Stomach (tissue), 8 donors: ENCODE measurements at regions not wholly inside any gene's neighbourhood (a gene's known extent, or its start where the extent isn't known, plus 50 kb on each side); places are given as distances from the start of the nearest gene placed in this dataset.
"Not testable (repeated sequence)": the region's sequence is repeated elsewhere in the genome, so short reads cannot be mapped to it uniquely, and the experiment has no call there.

ENCODE experiments used
- DNase-seq, 2 donors: peaks; one replicate each; pipeline versions ENCODE4 v3.0.0 to v3.0.0-alpha.2; 2013 to 2019
- H3K27ac ChIP-seq, 5 donors: fragments of 200-600 bp in 4 of 5; sonication (generic) in 4 of 5; one replicate each; pipeline ENCODE4 v1.5.1; 2013 to 2019; ENCODE audit warnings: mild to moderate bottlenecking in 1 of 5, moderate library complexity in 1 of 5
- H3K27me3 ChIP-seq, 3 donors: fragments of 200-600 bp; sonication (generic); one replicate each; pipeline ENCODE4 v1.5.1; 2017 to 2019; ENCODE audit warnings: mixed run types in 1 of 3
- H3K36me3 ChIP-seq, 4 donors: fragments of 200-600 bp; sonication (generic); 1 replicate in 3 of 4; 2 replicates in 1 of 4; pipeline ENCODE4 v1.5.1; 2016 to 2019
- H3K4me1 ChIP-seq, 4 donors: fragments of 200-600 bp; sonication (generic); one replicate each; pipeline ENCODE4 v1.5.1; 2016 to 2019
- H3K4me3 ChIP-seq, 4 donors: fragments of 200-600 bp; sonication (generic) in 3 of 4; one replicate each; pipeline ENCODE4 v1.5.1; 2016 to 2019; ENCODE audit warnings: mild to moderate bottlenecking in 1 of 4
- H3K9me3 ChIP-seq, 4 donors: fragments of 200-600 bp; sonication (generic); one replicate each; pipeline ENCODE4 v1.5.1; 2016 to 2019
- EP300 ChIP-seq: sonication (generic); formaldehyde crosslinking; IDR thresholded peaks from one replicate; pipeline ENCODE4 v1.6.1; 2017; ENCODE audit warnings: antibody characterized with exemption
- POLR2A ChIP-seq, 4 donors: fragments of 450-650 bp; IDR thresholded peaks; one replicate each; pipeline ENCODE4 v1.6.1; 2016; ENCODE audit warnings: antibody characterized with exemption in 4 of 4, control low read depth in 2 of 4, mild to moderate bottlenecking in 1 of 4, moderate library complexity in 1 of 4
- POLR2AphosphoS5 ChIP-seq, 3 donors: sonication (generic); formaldehyde crosslinking; IDR thresholded peaks; one replicate each; pipeline ENCODE4 v1.6.1; 2016; ENCODE audit warnings: antibody characterized with exemption in 3 of 3
- WGBS, 5 donors: extraction: QIAGEN DNeasy Blood & Tissue Kit in 3 of 5; methylation state at CpG; one replicate each; pipeline versions ENCODE4 v1.1.5 to v1.1.7; 2013 to 2018; 5-methylcytosine and 5-hydroxymethylcytosine counted together
- intact Hi-C: fragments of 100-400 bp; cut with DNase I; formaldehyde crosslinking; loops from one replicate; pipeline ENCODE4 v1.15.1; 2023; ENCODE audit warnings: low total_unique reads
- TF ChIP-seq, protein P1 (sequence below), 7 experiments: fragments of 450-650 bp in 4 of 7; fragments of 200-600 bp in 3 of 7; sonication (generic) in 3 of 7; IDR thresholded peaks; one replicate each; pipeline ENCODE4 v1.5.1; 2016 to 2019; ENCODE audit warnings: antibody characterized with exemption in 7 of 7, control low read depth in 2 of 7, mild to moderate bottlenecking in 1 of 7
- donor health status: healthy with polysubstance abuse.
- donor health status: Bipolar disorder and iron deficiency.
- donor health status: healthy.

- Histone ChIP-seq H3K4me3 (no peak overlapping the region), H3K9me3 (no peaks in the 10 kb centered on the region), H3K27me3 (no peaks in the 10 kb centered on the region), H3K27ac (no peak overlapping the region), H3K4me1 (no peaks in the 10 kb centered on the region), H3K36me3 (no peaks in the 10 kb centered on the region)
- TF ChIP-seq POLR2A (IDR thresholded peaks at IDR 0.05) (no peak), EP300 (no peak), POLR2AphosphoS5 (IDR thresholded peaks at IDR 0.05) (no peak)
- TF ChIP-seq, protein P1, sequence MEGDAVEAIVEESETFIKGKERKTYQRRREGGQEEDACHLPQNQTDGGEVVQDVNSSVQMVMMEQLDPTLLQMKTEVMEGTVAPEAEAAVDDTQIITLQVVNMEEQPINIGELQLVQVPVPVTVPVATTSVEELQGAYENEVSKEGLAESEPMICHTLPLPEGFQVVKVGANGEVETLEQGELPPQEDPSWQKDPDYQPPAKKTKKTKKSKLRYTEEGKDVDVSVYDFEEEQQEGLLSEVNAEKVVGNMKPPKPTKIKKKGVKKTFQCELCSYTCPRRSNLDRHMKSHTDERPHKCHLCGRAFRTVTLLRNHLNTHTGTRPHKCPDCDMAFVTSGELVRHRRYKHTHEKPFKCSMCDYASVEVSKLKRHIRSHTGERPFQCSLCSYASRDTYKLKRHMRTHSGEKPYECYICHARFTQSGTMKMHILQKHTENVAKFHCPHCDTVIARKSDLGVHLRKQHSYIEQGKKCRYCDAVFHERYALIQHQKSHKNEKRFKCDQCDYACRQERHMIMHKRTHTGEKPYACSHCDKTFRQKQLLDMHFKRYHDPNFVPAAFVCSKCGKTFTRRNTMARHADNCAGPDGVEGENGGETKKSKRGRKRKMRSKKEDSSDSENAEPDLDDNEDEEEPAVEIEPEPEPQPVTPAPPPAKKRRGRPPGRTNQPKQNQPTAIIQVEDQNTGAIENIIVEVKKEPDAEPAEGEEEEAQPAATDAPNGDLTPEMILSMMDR (IDR thresholded peaks at IDR 0.05), result no peak
- intact Hi-C loops, result no loop called here
- DNase-seq, result peak in 1 of 2 donors; percentile 5
Measured at GRCh38 chr4:23022032-23022431, 329.3 kb downstream of the GBA3 start.

DNA sequence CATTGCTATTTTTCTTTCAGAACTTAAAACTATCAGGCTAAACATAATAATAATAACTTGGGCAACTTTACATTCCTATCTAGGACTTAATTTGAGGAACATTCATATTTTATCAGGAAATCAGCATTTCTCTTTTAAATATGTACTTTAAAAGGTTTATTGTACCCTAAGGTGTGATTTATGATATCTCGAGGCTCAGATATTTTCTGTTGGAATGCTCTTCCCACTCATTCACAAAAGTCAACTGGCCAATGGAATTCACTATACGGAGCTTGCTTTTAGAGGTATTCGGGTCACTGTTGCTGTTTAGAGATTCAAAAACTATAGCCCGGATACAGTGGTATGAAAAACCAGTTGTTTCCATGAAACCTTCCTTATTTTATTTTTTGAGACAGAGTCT is 328.3 kb downstream of the GBA3 start:
- intact Hi-C loops, result no loop called here
- 83 to 91% (median 88%) methylated on average over 4 of the region's 4 CpGs for WGBS, 5 donors
- TF ChIP-seq POLR2AphosphoS5 (IDR thresholded peaks at IDR 0.05) (no peak), EP300 (no peak), POLR2A (IDR thresholded peaks at IDR 0.05) (no peak)
- TF ChIP-seq, protein P1 (IDR thresholded peaks at IDR 0.05), result no peak
- H3K4me3 ChIP-seq, result no peak overlapping the region
- H3K27me3 ChIP-seq, result no peaks in the 10 kb centered on the region
- no peak for DNase-seq
- H3K36me3 ChIP-seq, result no peaks in the 10 kb centered on the region
- H3K27ac ChIP-seq, result no peak overlapping the region
- H3K4me1 ChIP-seq, result no peaks in the 10 kb centered on the region
- no peaks in the 10 kb centered on the region for H3K9me3 ChIP-seq

GRCh38 chr4:23020399-23020798 is 327.7 kb downstream of the GBA3 start:
- H3K4me3 ChIP-seq, H3K27ac ChIP-seq, H3K9me3 ChIP-seq, DNase-seq, H3K36me3 ChIP-seq, intact Hi-C loops, H3K4me1 ChIP-seq, H3K27me3 ChIP-seq: not testable (repeated sequence)
- WGBS, 5 donors, result 69 to 82% (median 73%) methylated on average over 4 of the region's 4 CpGs

DNA sequence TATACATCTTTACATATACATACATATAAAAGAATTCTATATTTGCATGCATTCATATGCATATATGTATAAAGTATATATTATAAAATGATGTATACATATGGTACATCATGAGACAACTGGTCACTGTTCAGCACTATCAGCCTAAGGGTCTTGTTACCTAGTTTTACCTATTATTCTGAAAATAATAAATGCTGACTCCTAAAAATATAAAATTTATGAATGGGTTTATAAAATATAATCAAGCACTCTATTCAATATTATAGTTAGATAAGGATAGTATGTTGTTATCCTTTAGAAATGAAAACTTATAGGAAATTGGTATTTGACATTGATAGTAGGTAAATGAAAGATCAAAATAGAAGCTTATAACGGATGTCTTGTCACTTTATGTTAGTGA is 324.2 kb downstream of the GBA3 start:
- TF ChIP-seq EP300 (no peak), POLR2A (IDR thresholded peaks at IDR 0.05) (no peak), POLR2AphosphoS5 (IDR thresholded peaks at IDR 0.05) (no peak)
- Histone ChIP-seq H3K4me1 (no peaks in the 10 kb centered on the region), H3K27me3 (no peaks in the 10 kb centered on the region), H3K9me3 (no peaks in the 10 kb centered on the region), H3K27ac (no peak overlapping the region), H3K4me3 (no peak overlapping the region), H3K36me3 (no peaks in the 10 kb centered on the region)
- intact Hi-C loops, result no loop called here
- WGBS, 5 donors, result 85 to 91% (median 89%) methylated on average over 1 of the region's 1 CpG
- DNase-seq, result no peak

DNA sequence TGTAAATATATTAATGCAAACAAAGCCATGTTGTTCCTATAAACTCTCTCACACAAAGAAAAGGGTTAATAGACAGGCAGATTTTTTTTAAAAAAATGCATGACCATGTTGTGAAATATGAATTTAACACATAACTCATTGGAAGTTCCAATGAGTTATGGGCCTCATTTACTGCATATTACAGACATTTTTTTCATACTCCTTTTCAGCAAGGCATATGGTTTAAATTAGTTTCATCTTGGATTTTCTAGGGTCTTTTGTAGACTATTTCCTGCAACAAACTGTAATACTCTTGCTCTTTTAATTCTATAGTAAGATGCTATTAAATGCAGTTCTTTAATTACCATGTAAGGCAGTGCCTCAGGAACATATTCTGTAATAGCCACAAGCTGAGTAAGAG is 323.1 kb downstream of the GBA3 start:
- H3K9me3 ChIP-seq, result no peaks in the 10 kb centered on the region
- no peak overlapping the region for H3K27ac ChIP-seq
- TF ChIP-seq, protein P1 (IDR thresholded peaks at IDR 0.05), result no peak
- TF ChIP-seq POLR2AphosphoS5 (IDR thresholded peaks at IDR 0.05) (no peak), EP300 (no peak), POLR2A (IDR thresholded peaks at IDR 0.05) (no peak)
- H3K4me1 ChIP-seq, result no peaks in the 10 kb centered on the region
- no peak for DNase-seq
- intact Hi-C loops, result no loop called here
- H3K27me3 ChIP-seq, result no peaks in the 10 kb centered on the region
- no peaks in the 10 kb centered on the region for H3K36me3 ChIP-seq
- no peak overlapping the region for H3K4me3 ChIP-seq

DNA sequence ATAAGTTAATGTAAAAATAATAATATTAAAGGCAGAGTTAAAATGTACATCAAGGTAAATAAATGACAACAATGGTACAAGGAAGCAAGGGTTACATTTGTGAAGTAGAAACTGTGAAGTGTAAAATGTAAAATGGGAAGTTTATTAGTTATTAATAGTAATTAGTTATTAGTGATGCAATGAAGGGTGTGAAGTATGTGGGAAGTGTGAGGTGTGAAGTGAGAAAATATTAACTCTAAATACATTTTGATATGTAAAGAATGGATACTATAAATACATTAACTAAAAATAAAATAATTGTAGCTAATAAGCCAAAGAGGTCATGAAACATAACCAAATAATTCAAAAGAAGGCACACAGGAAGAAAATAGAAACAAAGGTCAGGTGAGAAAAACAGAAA is 316.4 kb downstream of the GBA3 start:
- intact Hi-C loops, result no loop called here
- Histone ChIP-seq H3K9me3 (peaks cover 0 to 13% (median 8%) of the 10 kb centered on the region in 4 donors), H3K27ac (no peak overlapping the region), H3K36me3 (no peaks in the 10 kb centered on the region), H3K27me3 (no peaks in the 10 kb centered on the region), H3K4me3 (no peak overlapping the region), H3K4me1 (no peaks in the 10 kb centered on the region)
- no peak for DNase-seq
- TF ChIP-seq, protein P1 (IDR thresholded peaks at IDR 0.05), result no peak
- no peak for TF ChIP-seq POLR2AphosphoS5 (IDR thresholded peaks at IDR 0.05)
- no peak for TF ChIP-seq POLR2A (IDR thresholded peaks at IDR 0.05)
- no peak for TF ChIP-seq EP300
